ENCODE measurements at regions not wholly inside any gene's neighbourhood (a gene's known extent, or its start where the extent isn't known, plus 50 kb on each side); places are given as distances from the start of the nearest gene placed in this dataset.

- no peak for TF ChIP-seq RFX5 (IDR thresholded peaks at IDR 0.05; ENCODE audit: low read depth, low read length)
- TF ChIP-seq ZBTB11 (CRISPR knock-in tag; IDR thresholded peaks at IDR 0.05): no peak
- no peak for TF ChIP-seq ZNF687 (IDR thresholded peaks at IDR 0.05)
- TF ChIP-seq BCLAF1 (IDR thresholded peaks at IDR 0.05): no peak
- TF ChIP-seq SPI1 (IDR thresholded peaks at IDR 0.05; ENCODE audit: borderline replicate concordance, insufficient read depth, low read depth, low read length): 0 out of 2 replicates have a peak, but pooled peaks have one; percentile 39
- no peak for TF ChIP-seq ZNF207 (IDR thresholded peaks at IDR 0.05; ENCODE audit: borderline replicate concordance)
- TF ChIP-seq RCOR1 (conservative IDR thresholded peaks at IDR 0.05; ENCODE audit: low read depth, low read length): no peak
- no peak for TF ChIP-seq GABPA (IDR thresholded peaks at IDR 0.05; ENCODE audit: low read depth)
- TF ChIP-seq FOXM1 (IDR thresholded peaks at IDR 0.05; ENCODE audit: low read depth, low read length): no peak
- TF ChIP-seq CBFB (IDR thresholded peaks at IDR 0.05; ENCODE audit: low read depth): no peak
- TF ChIP-seq EGR1 (IDR thresholded peaks at IDR 0.05; ENCODE audit: borderline replicate concordance in 1 of 2, low read depth in 2 of 2, low read length in 2 of 2): no peak
- TF ChIP-seq RAD51 (IDR thresholded peaks at IDR 0.05): no peak
- no peak for TF ChIP-seq NR2C2 (IDR thresholded peaks at IDR 0.05; ENCODE audit: borderline replicate concordance, control insufficient read depth, insufficient read length, low read depth)
- no peak for TF ChIP-seq MYC (IDR thresholded peaks at IDR 0.05; ENCODE audit: insufficient read depth, insufficient read length, insufficient replicate concordance, low read length, severe bottlenecking)
- TF ChIP-seq BCL3 (IDR thresholded peaks at IDR 0.05; ENCODE audit: borderline replicate concordance, insufficient read depth, low read depth, low read length, poor library complexity, severe bottlenecking): no peak
- TF ChIP-seq RUNX3 (IDR thresholded peaks at IDR 0.05; ENCODE audit: low read length): peak; percentile 12; the same call in 1 of the 2 replicates
- TF ChIP-seq HDGF (IDR thresholded peaks at IDR 0.05): no peak
- TF ChIP-seq BCL11A (IDR thresholded peaks at IDR 0.05; ENCODE audit: low read depth, low read length): 0 out of 2 replicates have a peak, but pooled peaks have one; percentile 17
- no peak for TF ChIP-seq YBX1 (IDR thresholded peaks at IDR 0.05)
Measured at GRCh38 chr15:70281811-70282307, 184.1 kb upstream of the TLE3 start (continued).
